ENCODE measurements at regions not wholly inside any gene's neighbourhood (a gene's known extent, or its start where the extent isn't known, plus 50 kb on each side); places are given as distances from the start of the nearest gene placed in this dataset.

DNA sequence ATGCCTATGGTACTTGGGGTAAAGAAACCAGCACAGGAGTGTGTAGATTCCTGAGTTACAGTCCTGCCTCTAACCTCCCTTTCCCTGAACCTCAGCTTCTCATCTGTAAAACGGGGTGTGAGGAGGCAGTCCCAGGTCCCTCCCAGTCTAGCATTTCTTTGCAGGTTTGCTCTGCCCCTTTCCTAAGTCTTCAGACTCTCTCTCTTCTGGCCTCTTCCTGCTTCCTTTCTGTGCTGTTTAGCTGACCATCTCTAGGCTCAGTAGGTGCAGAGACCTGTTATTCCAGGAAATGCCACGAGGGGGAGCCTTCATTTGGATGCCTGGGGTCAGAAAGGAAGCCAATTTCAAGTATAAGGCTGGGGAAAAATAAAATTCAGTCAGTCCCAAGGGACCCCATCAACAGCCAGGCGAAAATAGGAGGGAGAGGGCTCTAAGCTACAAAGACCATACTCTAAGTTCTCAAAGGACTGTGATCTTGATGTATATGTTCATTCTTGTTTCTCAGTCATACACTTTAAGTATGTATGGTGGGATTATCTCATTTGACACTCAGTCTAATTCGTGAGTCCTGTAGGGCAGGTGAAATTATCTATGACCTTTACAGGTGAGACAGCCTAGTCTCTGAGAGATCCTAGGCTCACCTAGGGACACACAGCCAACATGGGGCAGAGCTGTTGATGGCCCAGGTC is 89.1 kb downstream of the NCR2 start (continued):
- TF ChIP-seq, protein P1, sequence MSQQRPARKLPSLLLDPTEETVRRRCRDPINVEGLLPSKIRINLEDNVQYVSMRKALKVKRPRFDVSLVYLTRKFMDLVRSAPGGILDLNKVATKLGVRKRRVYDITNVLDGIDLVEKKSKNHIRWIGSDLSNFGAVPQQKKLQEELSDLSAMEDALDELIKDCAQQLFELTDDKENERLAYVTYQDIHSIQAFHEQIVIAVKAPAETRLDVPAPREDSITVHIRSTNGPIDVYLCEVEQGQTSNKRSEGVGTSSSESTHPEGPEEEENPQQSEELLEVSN (IDR thresholded peaks at IDR 0.05; ENCODE audit: borderline replicate concordance, low read depth) = no peak
- no peak for TF ChIP-seq SREBF2 (IDR thresholded peaks at IDR 0.05)
- TF ChIP-seq CEBPB (IDR thresholded peaks at IDR 0.05) = no peak
- TF ChIP-seq ZNF302 (CRISPR knock-in tag; IDR thresholded peaks at IDR 0.05) = no peak
- TF ChIP-seq MAFK (IDR thresholded peaks at IDR 0.05; ENCODE audit: partially characterized antibody) = no peak
- no peak for TF ChIP-seq MAZ (IDR thresholded peaks at IDR 0.05; ENCODE audit: borderline replicate concordance, low read depth, low read length)
- TF ChIP-seq CHD2 (IDR thresholded peaks at IDR 0.05; ENCODE audit: low read length, partially characterized antibody) = no peak
- TF ChIP-seq EHMT2 (IDR thresholded peaks at IDR 0.05; ENCODE audit: low read depth) = no peak
- no peak for TF ChIP-seq ZSCAN20 (CRISPR knock-in tag; IDR thresholded peaks at IDR 0.05)
- TF ChIP-seq, protein P2, sequence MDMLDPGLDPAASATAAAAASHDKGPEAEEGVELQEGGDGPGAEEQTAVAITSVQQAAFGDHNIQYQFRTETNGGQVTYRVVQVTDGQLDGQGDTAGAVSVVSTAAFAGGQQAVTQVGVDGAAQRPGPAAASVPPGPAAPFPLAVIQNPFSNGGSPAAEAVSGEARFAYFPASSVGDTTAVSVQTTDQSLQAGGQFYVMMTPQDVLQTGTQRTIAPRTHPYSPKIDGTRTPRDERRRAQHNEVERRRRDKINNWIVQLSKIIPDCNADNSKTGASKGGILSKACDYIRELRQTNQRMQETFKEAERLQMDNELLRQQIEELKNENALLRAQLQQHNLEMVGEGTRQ (IDR thresholded peaks at IDR 0.05) = no peak
- no peak for TF ChIP-seq ESRRA (IDR thresholded peaks at IDR 0.05; ENCODE audit: borderline replicate concordance, low read length)
- no peak for TF ChIP-seq BHLHE40 (IDR thresholded peaks at IDR 0.05; ENCODE audit: low read depth, low read length)
- TF ChIP-seq, protein P3, sequence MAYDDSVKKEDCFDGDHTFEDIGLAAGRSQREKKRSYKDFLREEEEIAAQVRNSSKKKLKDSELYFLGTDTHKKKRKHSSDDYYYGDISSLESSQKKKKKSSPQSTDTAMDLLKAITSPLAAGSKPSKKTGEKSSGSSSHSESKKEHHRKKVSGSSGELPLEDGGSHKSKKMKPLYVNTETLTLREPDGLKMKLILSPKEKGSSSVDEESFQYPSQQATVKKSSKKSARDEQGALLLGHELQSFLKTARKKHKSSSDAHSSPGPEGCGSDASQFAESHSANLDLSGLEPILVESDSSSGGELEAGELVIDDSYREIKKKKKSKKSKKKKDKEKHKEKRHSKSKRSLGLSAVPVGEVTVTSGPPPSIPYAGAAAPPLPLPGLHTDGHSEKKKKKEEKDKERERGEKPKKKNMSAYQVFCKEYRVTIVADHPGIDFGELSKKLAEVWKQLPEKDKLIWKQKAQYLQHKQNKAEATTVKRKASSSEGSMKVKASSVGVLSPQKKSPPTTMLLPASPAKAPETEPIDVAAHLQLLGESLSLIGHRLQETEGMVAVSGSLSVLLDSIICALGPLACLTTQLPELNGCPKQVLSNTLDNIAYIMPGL (CRISPR knock-in tag; IDR thresholded peaks at IDR 0.05; ENCODE audit: borderline replicate concordance) = no peak
- peak; percentile 59 to 63; a peak in 4 of 5 replicates for TF ChIP-seq RAD21 (conservative IDR thresholded peaks at IDR 0.05 in 1 of 2, IDR thresholded peaks at IDR 0.05 in 1 of 2)
- no peak for TF ChIP-seq GATA3 (IDR thresholded peaks at IDR 0.05; ENCODE audit: borderline replicate concordance)
- peak; percentile 73 for TF ChIP-seq SMC3 (IDR thresholded peaks at IDR 0.05)

DNA sequence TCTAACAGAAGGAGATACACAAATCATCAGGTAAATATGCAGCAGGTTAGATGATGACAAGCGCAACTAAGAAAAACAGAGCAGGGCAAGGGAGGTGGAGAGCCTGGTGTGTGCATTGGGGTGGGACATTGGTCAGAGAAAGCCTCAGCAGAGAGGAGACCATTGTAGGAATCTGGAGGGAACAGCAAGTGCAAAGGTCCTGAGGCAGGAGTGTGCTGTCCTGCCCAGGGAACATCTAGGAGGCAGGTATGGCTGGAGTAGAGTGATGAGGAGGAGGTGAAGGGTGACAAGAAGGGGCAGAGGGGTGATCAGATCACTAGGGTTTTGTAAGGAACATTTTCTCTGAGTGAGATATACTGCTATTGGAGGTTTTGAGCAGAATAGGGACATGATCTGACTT is 90.1 kb downstream of the NCR2 start:
- FAIRE-seq = no peak
- no peak for DNase-seq (ENCODE audit: low read depth in 1 of 2, low spot score in 1 of 2)
- ChIA-PET CTCF (interaction anchor here (0.7 to 5.6 kb wide), 25 partner anchors 9 to 280 kb away, joined by 3 to 44 read pairs (median 4); no protein-coding TSS in a partner anchor), POLR2A (no interaction called here)
- 83% methylated on average over 1 of the region's 1 CpG for WGBS (ENCODE audit: missing lambda C conversion rate)
- Histone ChIP-seq H3K4me2 (no peak overlapping the region), H3K27ac (no peak overlapping the region), H3K4me1 (peaks cover 8% of the 10 kb centered on the region), H3K4me3 (no peak overlapping the region), H3K9me3 (no peaks in the 10 kb centered on the region)
- TF ChIP-seq SMC3 (IDR thresholded peaks at IDR 0.05) (no peak), PHF8 (IDR thresholded peaks at IDR 0.05; ENCODE audit: borderline replicate concordance, low read depth) (no peak), FOXS1 (CRISPR knock-in tag; IDR thresholded peaks at IDR 0.05) (no peak), ZFP36 (IDR thresholded peaks at IDR 0.05; ENCODE audit: borderline replicate concordance, partially characterized antibody) (no peak), EHMT2 (IDR thresholded peaks at IDR 0.05; ENCODE audit: low read depth) (no peak), CBX2 (IDR thresholded peaks at IDR 0.05; ENCODE audit: borderline replicate concordance, low read depth) (no peak), RNF2 (IDR thresholded peaks at IDR 0.05; ENCODE audit: borderline replicate concordance, low read depth) (no peak), NR3C1 (IDR thresholded peaks at IDR 0.05) (no peak), RARB (CRISPR knock-in tag; IDR thresholded peaks at IDR 0.05) (no peak), NFE2L2 (conservative IDR thresholded peaks at IDR 0.05; ENCODE audit: low read length) (no peak), ESRRA (IDR thresholded peaks at IDR 0.05; ENCODE audit: borderline replicate concordance, low read length) (no peak), ZC3H11A (IDR thresholded peaks at IDR 0.05) (no peak), RCOR1 (IDR thresholded peaks at IDR 0.05; ENCODE audit: low read depth, low read length) (no peak)
- TF ChIP-seq, protein P2 (IDR thresholded peaks at IDR 0.05) = no peak
- TF ChIP-seq, protein P4, sequence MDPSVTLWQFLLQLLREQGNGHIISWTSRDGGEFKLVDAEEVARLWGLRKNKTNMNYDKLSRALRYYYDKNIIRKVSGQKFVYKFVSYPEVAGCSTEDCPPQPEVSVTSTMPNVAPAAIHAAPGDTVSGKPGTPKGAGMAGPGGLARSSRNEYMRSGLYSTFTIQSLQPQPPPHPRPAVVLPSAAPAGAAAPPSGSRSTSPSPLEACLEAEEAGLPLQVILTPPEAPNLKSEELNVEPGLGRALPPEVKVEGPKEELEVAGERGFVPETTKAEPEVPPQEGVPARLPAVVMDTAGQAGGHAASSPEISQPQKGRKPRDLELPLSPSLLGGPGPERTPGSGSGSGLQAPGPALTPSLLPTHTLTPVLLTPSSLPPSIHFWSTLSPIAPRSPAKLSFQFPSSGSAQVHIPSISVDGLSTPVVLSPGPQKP (IDR thresholded peaks at IDR 0.05; ENCODE audit: low read depth, low read length) = no peak
- TF ChIP-seq, protein P5, sequence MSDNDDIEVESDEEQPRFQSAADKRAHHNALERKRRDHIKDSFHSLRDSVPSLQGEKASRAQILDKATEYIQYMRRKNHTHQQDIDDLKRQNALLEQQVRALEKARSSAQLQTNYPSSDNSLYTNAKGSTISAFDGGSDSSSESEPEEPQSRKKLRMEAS (IDR thresholded peaks at IDR 0.05) = no peak
- no peak for ATAC-seq
